ENCODE measurements at regions not wholly inside any gene's neighbourhood (a gene's known extent, or its start where the extent isn't known, plus 50 kb on each side); places are given as distances from the start of the nearest gene placed in this dataset.
"Not testable (repeated sequence)": the region's sequence is repeated elsewhere in the genome, so short reads cannot be mapped to it uniquely, and the experiment has no call there.

- not testable (repeated sequence) for DNase-seq (ENCODE audit: low read depth in 3 of 3)
Measured at GRCh38 chr18:8913606-8914403, 188.7 kb upstream of the NDUFV2 start.

- DNase-seq (ENCODE audit: low read depth in 3 of 3), result not testable (repeated sequence)
Measured at GRCh38 chr18:8914404-8915264, 187.9 kb upstream of the NDUFV2 start.

- DNase-seq (ENCODE audit: low read depth in 3 of 3), result not testable (repeated sequence)
Measured at GRCh38 chr18:8920856-8921787, 181.4 kb upstream of the NDUFV2 start.

- DNase-seq (ENCODE audit: low read depth in 3 of 3), result no peak
Measured at GRCh38 chr18:8926464-8926863, 176.0 kb upstream of the NDUFV2 start.

- DNase-seq (ENCODE audit: low read depth in 3 of 3), result no peak
Measured at GRCh38 chr18:8928044-8928443, 174.5 kb upstream of the NDUFV2 start.

GRCh38 chr18:8928847-8929780, 173.4 kb upstream of the NDUFV2 start:
- DNase-seq (ENCODE audit: low read depth in 3 of 3), result no peak

GRCh38 chr18:8930990-8931616, 171.4 kb upstream of the NDUFV2 start:
- no peak for DNase-seq (ENCODE audit: low read depth in 3 of 3)

- no peak for DNase-seq (ENCODE audit: low read depth in 3 of 3)
Measured at GRCh38 chr18:8932866-8933265, 169.6 kb upstream of the NDUFV2 start.

- DNase-seq (ENCODE audit: low read depth in 3 of 3), result no peak
Measured at GRCh38 chr18:8933714-8934284, 168.7 kb upstream of the NDUFV2 start.

- DNase-seq (ENCODE audit: low read depth in 3 of 3), result not testable (repeated sequence)
Measured at GRCh38 chr18:8935346-8935745, 167.2 kb upstream of the NDUFV2 start.

- no peak for DNase-seq (ENCODE audit: low read depth in 3 of 3)
Measured at GRCh38 chr18:8936619-8937018, 165.9 kb upstream of the NDUFV2 start.

GRCh38 chr18:8937160-8938094, 165.1 kb upstream of the NDUFV2 start:
- DNase-seq (ENCODE audit: low read depth in 3 of 3), result no peak

GRCh38 chr18:8938817-8939216, 163.7 kb upstream of the NDUFV2 start:
- no peak for DNase-seq (ENCODE audit: low read depth in 3 of 3)

GRCh38 chr18:8942021-8942908, 160.2 kb upstream of the NDUFV2 start:
- DNase-seq (ENCODE audit: low read depth in 3 of 3), result no peak

GRCh38 chr18:8942909-8943545, 159.5 kb upstream of the NDUFV2 start:
- no peak for DNase-seq (ENCODE audit: low read depth in 3 of 3)

- no peak for DNase-seq (ENCODE audit: low read depth in 3 of 3)
Measured at GRCh38 chr18:8943900-8944870, 158.3 kb upstream of the NDUFV2 start.
